NB4 (cell line): ENCODE measurements at regions not wholly inside any gene's neighbourhood (a gene's known extent, or its start where the extent isn't known, plus 50 kb on each side); places are given as distances from the start of the nearest gene placed in this dataset.

ENCODE experiments used
- DNase-seq: peaks from one replicate; pipeline ENCODE4 v3.0.0; 2010; ENCODE audit warnings: low read depth
- H3K4me3 ChIP-seq: one replicate; pipeline ENCODE4 v1.5.1; 2011; ENCODE audit warnings: mild to moderate bottlenecking, low read depth, low read length, moderate library complexity
- CTCF ChIP-seq: IDR thresholded peaks from one replicate; pipeline ENCODE4 v1.5.1; 2012; ENCODE audit warnings: low read depth, low read length
- MAX ChIP-seq: IDR thresholded peaks from 2 replicates; pipeline ENCODE4 v1.6.1; 2011; ENCODE audit warnings: low read depth, low read length
- MYC ChIP-seq: IDR thresholded peaks from 2 replicates; pipeline ENCODE4 v1.6.1; 2011; ENCODE audit warnings: low read depth, low read length
- POLR2A ChIP-seq: IDR thresholded peaks from 2 replicates; pipeline ENCODE4 v1.6.1; 2011; ENCODE audit warnings: mild to moderate bottlenecking; ENCODE audit not compliant: insufficient read length; ENCODE audit errors: extremely low read depth

DNA sequence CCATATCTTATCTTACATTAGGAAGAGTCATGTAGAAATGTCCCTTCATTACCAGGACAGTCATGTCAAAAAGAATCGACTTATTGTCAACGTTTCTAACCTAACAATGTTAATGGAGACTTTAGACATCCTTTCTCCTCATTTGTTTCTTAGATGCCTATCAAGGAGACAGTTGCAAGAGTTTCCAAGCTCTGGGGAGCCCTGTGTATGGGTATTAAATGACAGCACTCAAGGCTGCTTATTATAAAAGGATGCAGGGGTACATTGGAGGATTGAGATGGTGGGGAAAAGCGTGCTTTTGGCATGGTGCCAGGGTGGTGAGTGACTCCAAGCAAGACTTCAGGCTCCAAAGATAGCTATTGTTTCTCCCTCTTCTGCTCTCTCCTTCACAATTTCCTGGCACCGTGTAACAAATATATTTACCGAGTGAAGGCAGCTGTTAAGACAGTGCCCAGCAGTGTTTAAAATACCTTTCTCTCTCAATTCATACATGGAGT is 461.3 kb upstream of the CLINT1 start:
- TF ChIP-seq CTCF (no peak), MAX (no peak), POLR2A (no peak), MYC (no peak)
- no peak overlapping the region for H3K4me3 ChIP-seq
- DNase-seq: no peak

GRCh38 chr5:158317507-158317906 is 458.6 kb upstream of the CLINT1 start:
- no peak for DNase-seq
- no peak for TF ChIP-seq POLR2A
- TF ChIP-seq CTCF: no peak
- TF ChIP-seq MYC: no peak
- no peak for TF ChIP-seq MAX
- no peak overlapping the region for H3K4me3 ChIP-seq

- no peak for DNase-seq
- no peak overlapping the region for H3K4me3 ChIP-seq
- TF ChIP-seq CTCF (no peak), MYC (no peak), POLR2A (no peak), MAX (no peak)
These were observed 455.0 kb upstream of the CLINT1 start for GRCh38 chr5:158313733-158314464.

GRCh38 chr5:158313027-158313732 is 454.2 kb upstream of the CLINT1 start:
- no peak for DNase-seq
- no peak overlapping the region for H3K4me3 ChIP-seq
- TF ChIP-seq POLR2A (no peak), CTCF (no peak), MAX (no peak), MYC (no peak)

GRCh38 chr5:158309088-158309807 is 450.3 kb upstream of the CLINT1 start:
- TF ChIP-seq CTCF (no peak), MAX (no peak)

More at GRCh38 chr5:158309088-158309807, 450.3 kb upstream of the CLINT1 start:
- H3K4me3 ChIP-seq: no peak overlapping the region
- DNase-seq: no peak
